ENCODE measurements at regions not wholly inside any gene's neighbourhood (a gene's known extent, or its start where the extent isn't known, plus 50 kb on each side); places are given as distances from the start of the nearest gene placed in this dataset.

DNA sequence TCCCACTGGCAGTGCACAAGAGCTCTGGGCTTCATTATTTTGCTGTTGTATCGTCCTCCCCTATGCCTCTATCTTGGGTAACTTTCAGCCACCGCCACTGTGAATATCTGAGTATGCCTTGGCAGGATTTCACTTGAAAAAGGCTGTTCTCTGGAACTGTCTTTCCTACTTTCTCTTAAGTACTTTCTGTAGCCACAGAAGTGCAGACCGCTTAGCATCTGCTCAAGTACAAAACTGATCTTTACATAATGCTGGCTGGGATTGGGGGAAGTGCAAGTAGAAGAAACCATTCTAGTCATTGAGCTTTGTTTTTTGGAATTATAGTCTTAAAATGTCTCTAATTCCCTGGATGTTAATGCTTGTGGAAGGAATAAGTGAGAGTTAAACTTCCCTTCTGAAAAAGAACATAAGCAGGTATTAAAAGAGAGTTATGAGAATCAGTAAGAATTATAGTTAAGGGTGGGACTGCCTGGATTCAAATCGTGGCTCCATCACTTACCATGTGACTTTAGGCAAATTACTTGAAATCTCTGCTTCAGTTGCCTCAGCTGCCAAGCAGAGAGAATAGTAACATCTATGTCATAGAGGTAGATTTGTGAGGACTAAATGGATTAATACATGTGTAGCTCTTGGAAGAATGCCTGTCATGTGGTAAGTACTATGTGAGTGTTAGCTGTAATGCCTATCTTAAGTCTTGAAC lies 77.5 kb downstream of the MID1IP1 start:
- in situ Hi-C loops (cut with HindIII; ENCODE audit: low sequenced_read_pairs) = no loop called here
- DNase-seq (ENCODE audit: low read depth, low spot score) = no peak
- no peak overlapping the region for H3K4me3 ChIP-seq (ENCODE audit: low read depth, low read length)
- TF ChIP-seq, protein P1, sequence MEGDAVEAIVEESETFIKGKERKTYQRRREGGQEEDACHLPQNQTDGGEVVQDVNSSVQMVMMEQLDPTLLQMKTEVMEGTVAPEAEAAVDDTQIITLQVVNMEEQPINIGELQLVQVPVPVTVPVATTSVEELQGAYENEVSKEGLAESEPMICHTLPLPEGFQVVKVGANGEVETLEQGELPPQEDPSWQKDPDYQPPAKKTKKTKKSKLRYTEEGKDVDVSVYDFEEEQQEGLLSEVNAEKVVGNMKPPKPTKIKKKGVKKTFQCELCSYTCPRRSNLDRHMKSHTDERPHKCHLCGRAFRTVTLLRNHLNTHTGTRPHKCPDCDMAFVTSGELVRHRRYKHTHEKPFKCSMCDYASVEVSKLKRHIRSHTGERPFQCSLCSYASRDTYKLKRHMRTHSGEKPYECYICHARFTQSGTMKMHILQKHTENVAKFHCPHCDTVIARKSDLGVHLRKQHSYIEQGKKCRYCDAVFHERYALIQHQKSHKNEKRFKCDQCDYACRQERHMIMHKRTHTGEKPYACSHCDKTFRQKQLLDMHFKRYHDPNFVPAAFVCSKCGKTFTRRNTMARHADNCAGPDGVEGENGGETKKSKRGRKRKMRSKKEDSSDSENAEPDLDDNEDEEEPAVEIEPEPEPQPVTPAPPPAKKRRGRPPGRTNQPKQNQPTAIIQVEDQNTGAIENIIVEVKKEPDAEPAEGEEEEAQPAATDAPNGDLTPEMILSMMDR (IDR thresholded peaks at IDR 0.05; ENCODE audit: low read depth, low read length) = no peak

DNA sequence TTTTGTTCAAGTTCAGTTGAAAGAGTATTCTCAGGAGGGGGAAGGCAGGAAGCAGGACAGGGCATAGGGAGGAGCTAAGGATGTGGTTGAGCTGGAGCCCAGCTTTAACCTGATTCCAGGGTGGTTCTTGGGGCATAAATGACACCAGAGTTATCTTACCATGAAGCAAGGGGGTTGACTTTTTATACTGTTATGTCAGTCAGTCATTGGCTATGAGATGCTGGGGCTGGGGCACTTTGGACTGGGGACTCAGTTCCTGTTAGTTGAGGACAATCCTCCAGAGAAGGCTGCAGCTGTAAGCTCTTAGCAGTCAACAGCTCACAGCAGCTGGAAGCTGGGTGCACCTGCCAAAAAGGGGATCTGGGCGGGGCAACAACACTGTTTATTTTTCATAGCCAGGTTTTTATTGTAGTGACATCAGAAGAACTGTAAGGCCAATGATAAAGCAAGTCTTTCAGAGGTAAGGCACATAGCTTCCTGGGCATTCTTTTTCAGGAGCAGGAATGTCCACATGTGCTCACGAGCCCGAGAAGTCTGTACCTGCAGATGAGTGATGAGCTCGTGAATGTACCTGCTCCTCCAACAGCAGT lies 78.5 kb downstream of the MID1IP1 start:
- no peak for DNase-seq (ENCODE audit: low read depth, low spot score)
- TF ChIP-seq, protein P1 (IDR thresholded peaks at IDR 0.05; ENCODE audit: low read depth, low read length) = no peak
- in situ Hi-C loops (cut with HindIII; ENCODE audit: low sequenced_read_pairs) = no loop called here
- H3K4me3 ChIP-seq (ENCODE audit: low read depth, low read length) = no peak overlapping the region

DNA sequence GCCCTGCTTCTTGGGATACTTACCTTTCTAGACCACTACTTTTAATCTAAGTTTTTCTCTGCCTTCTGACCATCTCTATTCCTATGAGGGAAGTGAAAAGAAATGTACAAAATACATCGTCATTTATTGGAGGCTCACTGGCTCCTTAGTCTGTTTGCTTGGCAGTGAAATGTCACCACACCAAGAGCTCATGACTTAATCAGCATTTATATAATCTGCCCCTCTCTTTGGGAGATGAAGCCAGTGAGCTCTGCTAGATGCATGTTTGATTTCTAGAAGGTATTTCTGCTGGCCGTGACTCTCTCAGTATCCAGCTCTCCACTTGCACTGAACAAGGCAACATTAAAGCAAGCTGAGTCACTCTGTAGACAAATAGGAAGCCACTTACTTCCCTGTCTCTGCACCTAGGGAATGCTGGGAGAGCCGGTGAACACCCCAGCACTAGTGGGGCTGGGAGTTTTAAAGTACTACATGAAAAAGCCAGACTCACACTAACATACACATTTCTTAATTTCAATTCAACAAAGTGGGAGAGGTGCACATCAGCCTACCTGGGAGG lies 79.1 kb downstream of the MID1IP1 start:
- in situ Hi-C loops (cut with HindIII; ENCODE audit: low sequenced_read_pairs) = no loop called here
- no peak overlapping the region for H3K4me3 ChIP-seq (ENCODE audit: low read depth, low read length)
- peak; percentile 21 for DNase-seq (ENCODE audit: low read depth, low spot score)
- TF ChIP-seq, protein P1 (IDR thresholded peaks at IDR 0.05; ENCODE audit: low read depth, low read length) = no peak

DNA sequence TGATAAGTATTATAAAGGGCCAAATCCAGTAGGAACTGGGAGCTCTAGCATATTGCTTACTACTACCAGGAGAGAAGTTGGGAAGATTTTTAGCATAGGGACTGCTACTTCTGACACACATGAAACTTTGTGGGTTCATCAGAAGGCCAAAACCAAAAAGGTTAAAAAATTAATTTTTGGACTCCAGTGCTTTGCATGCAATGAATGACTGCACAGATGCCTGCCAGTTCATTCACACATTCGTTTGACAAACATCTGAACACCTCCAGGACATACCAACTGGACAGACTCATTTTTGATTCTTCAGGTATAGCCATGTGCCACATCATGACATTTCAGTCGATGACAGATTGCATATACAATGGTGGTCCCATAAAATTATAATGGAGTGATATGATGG lies 79.8 kb downstream of the MID1IP1 start:
- no peak overlapping the region for H3K4me3 ChIP-seq (ENCODE audit: low read depth, low read length)
- no peak for DNase-seq (ENCODE audit: low read depth, low spot score)
- TF ChIP-seq, protein P1 (IDR thresholded peaks at IDR 0.05; ENCODE audit: low read depth, low read length) = no peak
- in situ Hi-C loops (cut with HindIII; ENCODE audit: low sequenced_read_pairs) = no loop called here

DNA sequence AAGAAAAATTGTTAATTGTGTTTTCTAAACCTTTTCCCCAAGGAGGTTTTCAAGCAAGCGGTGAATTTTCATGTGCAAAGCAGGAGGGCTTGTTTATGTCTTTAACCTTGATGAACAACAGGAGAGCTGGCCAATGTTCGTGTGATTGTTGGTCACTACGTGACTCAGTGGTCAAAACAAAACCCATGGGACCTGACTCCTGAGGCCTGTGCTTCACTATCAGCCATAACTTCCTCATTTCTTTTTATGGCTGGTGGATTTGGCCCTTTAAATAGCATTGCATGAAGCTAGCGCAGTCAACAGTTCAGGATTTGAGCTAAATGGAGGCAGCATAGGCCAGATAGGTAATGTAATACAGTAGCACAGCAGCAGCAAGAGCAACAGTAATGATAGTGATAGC lies 80.5 kb downstream of the MID1IP1 start:
- no peak for DNase-seq (ENCODE audit: low read depth, low spot score)
- TF ChIP-seq, protein P1 (IDR thresholded peaks at IDR 0.05; ENCODE audit: low read depth, low read length) = no peak
- in situ Hi-C loops (cut with HindIII; ENCODE audit: low sequenced_read_pairs) = no loop called here
- no peak overlapping the region for H3K4me3 ChIP-seq (ENCODE audit: low read depth, low read length)

DNA sequence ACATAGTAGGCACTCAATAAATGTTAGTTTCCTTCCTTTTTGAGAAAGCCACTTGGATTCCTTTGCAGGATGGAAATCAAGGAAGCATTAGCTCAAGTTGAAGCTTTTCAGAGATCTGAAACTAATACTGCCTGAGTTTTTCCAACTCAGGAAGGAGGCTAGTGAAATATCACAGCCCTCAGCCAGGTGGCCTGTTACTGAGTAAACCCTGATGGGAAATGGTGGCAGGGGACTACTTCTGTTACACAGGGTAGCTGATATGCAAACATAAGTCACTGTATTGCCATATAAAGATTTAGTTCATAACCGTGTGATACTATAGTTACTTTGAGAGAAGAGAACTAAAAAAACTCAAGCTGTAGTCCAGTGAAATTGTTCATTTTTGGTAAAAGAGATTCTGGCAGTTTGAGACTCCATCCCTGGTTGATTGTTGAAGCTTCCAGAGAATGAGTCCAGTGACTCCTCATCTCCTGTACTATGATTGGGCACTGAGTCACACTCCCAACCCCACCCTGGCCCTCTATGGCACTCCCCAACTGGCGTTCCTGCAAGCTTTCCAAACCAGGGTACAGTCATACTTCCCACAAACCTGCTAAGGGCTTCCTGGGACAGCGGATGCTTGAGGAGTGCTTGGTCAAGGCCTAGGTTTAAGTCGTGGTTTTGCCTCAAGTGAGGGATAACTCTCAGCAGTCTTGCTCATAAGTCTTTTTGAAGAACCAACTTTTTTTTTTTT lies 81.8 kb downstream of the MID1IP1 start:
- H3K4me3 ChIP-seq (ENCODE audit: low read depth, low read length) = no peak overlapping the region
- peak; percentile 89 for DNase-seq (ENCODE audit: low read depth, low spot score)
- TF ChIP-seq, protein P1 (IDR thresholded peaks at IDR 0.05; ENCODE audit: low read depth, low read length) = no peak
- in situ Hi-C loops (cut with HindIII; ENCODE audit: low sequenced_read_pairs) = no loop called here
